ENCODE measurements at regions not wholly inside any gene's neighbourhood (a gene's known extent, or its start where the extent isn't known, plus 50 kb on each side); places are given as distances from the start of the nearest gene placed in this dataset.

GRCh38 chr10:100645613-100646392 is 99.6 kb upstream of the PAX2 start:
- no peak for TF ChIP-seq CTCF (optimal IDR thresholded peaks at IDR 0.05 in 1 of 3, IDR thresholded peaks at IDR 0.05 in 1 of 3, conservative IDR thresholded peaks at IDR 0.05 in 1 of 3; ENCODE audit: extremely low read depth in 1 of 3, insufficient read depth in 2 of 3, low read length in 3 of 3)
- no peak for TF ChIP-seq EZH2 (IDR thresholded peaks at IDR 0.05; ENCODE audit: low read length)
